GM19468 (cell line): ENCODE measurements at regions not wholly inside any gene's neighbourhood (a gene's known extent, or its start where the extent isn't known, plus 50 kb on each side); places are given as distances from the start of the nearest gene placed in this dataset.

Source experiments
- ATAC-seq: cut with Tn5 transposase; IDR thresholded peaks from one replicate; pipeline ENCODE4 v1.9.1; 2021; ENCODE audit warnings: mild to moderate bottlenecking, moderate library complexity, moderate number of reproducible peaks; ENCODE audit not compliant: unreplicated experiment; ENCODE audit errors: extremely low read depth

GRCh38 chr15:95290176-95290974 is 1040.1 kb upstream of the NR2F2 start:
- ATAC-seq: no peak

DNA sequence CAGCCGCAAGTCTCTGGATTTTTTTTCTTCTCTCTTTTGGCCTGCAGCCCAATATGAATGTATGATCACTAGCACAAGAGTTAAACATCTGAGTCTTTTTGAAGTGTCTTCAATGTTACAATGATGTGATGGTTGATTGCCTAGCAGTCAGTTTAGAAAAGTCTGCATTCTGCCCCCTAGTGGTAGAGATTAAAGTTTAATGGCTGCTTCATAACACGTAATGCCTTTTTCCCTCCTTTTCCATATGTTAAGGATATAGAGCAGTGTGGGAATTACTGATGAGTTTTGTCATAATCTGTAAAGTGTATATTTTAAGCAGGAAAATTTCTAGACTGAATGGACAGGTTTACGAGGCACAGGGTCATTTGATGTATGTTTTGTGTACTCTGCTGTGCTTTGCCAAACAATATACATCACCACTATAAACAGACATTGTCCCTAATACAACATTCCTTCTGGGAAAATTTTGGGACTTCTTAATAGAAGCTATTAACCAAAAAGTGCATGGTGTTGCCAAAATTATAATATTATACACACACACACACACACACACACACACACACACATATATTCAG is 1038.5 kb upstream of the NR2F2 start:
- ATAC-seq: no peak

DNA sequence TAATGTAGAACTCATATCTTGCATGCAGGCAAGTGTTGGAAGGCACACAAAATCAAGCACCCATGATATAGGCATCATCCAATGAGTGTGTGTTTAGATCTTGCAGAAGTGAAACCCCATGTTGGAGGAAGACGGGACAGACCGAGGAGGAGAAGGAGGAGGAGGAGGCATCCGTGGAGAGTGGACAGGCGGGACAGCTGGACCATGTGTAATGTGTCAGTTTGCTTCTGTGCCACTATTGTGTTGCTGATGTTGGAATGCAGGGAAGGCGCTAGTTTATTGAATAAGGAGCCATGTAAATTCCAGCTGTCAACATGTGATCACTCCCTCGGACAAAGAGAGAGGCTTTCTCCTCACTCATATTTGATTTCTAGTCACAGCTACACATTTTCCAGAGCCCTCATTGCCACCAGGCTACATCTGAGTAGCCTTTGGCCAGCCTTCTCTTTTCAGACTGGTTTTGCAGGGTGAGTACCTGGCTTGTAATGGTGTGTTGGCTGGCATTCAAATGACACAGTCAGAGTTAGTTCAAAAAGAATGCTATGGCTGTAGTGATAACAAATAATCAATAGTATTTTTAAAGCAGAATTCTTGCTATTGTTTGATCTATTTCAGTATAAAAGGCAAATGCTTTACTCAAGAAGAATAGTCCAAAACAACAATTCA is 1037.6 kb upstream of the NR2F2 start:
- no peak for ATAC-seq

DNA sequence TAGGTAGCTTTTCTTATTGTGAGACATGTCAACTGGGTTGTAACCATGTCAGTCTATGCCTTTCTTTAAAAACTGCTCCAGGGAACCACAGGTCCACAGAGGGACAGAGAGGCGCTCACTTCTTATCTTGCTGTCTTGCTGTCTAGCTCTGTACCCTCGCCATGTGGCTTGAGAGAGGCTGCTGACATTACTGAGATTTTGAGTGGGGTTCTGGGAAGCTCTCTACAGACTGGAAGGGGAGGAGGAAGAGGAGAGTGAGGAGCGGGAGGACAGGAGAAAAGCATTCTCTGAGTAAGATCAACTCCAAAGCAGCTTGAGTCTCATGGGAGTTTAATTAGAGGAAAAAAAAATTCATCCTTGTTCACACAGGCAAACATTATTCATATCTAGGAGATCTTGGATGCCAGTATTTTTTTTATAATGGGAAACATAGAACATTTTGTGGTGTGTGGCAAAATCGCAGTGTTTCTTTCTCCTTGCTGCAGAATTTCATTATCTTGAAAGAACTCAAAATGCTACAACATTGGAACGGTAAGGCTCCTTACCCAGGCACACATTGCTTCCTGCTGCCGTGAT is 1037.0 kb upstream of the NR2F2 start:
- no peak for ATAC-seq

DNA sequence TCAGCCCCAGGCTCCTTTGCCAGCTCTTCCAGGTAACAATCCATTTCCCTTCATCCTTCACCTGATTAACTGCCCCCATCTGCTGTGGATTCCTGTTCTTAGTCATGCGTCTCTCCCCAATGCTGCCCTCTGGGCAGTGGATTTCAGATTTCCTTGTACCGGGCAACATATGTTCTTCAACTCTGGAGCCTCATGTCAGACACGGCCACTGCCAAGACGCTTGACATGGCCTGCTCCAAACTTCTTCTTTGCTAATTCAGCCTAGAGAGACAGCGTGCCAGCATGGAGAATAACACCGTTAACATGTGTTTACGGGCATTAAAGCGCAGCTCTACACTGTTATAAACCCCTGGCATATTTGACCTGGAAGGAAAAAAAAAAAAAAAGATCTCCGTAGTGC is 1035.1 kb upstream of the NR2F2 start:
- no peak for ATAC-seq

DNA sequence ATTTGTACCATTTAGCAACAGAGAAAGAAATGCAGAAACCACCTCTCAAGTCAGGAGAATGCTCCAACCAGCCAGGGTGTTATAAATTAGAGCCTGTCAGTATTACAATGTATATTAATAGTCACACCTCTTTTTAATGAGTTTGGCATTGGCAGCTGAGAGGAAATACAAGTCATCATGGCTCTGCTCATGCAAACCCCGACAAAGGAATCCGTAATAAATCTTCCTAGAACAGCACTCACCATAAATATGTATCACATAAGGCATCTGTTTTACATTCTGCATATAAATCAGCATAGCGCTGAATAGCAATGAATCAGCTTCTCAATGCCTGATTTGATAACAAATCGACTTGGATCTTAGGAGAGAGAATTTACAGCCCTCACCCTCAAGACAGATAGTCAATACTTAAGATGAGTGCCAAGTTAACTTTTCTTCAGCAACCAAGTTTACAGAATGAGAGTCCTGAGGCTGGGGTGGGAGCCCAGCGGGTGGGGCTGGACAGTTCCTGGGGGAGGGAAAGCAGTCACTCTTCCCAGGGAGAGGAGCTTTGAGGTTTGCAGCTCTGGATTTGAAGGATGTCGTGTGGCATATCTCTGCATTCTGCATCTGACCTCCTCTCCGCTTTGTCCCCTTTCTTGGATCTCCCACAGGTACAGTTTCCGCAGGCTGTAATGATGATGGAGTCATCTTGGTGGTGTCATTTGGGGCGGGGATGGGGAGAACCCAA is 1034.4 kb upstream of the NR2F2 start:
- ATAC-seq: no peak

- ATAC-seq: no peak
These were observed 1033.9 kb upstream of the NR2F2 start for GRCh38 chr15:95296643-95297042.

GRCh38 chr15:95298729-95299128 is 1031.8 kb upstream of the NR2F2 start:
- no peak for ATAC-seq

- no peak for ATAC-seq
These were observed 1029.5 kb upstream of the NR2F2 start for GRCh38 chr15:95300958-95301357.

- no peak for ATAC-seq
These were observed 1028.3 kb upstream of the NR2F2 start for GRCh38 chr15:95302206-95302605.

DNA sequence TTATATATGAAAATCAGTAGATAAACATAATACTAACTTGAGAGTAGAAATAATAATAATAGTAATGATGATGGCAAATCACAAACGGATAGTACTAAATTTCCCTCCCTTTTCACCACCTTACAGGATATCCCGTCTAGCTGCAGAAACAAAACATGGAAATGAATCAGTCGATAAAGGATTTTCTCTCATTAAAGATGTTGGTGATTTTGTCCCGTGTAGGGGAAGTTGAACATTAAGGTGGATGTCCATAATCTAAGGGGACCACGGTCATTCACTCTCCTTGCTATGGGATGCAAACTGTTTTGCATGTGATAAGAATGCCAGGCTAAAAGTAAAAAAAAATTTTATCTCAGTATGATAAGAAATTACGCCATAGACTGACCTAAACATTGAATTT is 1027.7 kb upstream of the NR2F2 start:
- ATAC-seq: no peak

DNA sequence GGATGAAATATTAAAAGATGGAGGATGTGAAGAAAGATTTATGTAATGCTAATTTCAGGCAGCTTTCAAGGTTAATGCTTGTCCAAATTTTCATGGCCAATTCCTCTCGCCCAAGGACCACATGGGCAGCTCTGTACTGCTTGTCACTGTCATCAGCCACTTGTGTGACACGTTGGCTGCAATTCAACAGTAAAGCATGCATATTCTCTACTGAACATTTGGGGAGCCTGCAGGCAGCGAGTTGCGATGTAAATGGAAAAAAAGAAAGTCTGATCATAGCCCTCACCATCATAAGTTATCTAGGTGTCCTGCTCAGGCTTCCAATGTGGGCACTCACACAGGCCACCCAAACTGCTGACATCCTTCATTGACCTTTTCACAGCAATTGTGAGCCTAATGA is 1026.8 kb upstream of the NR2F2 start:
- no peak for ATAC-seq

GRCh38 chr15:95304151-95304946 is 1026.2 kb upstream of the NR2F2 start:
- ATAC-seq: no peak

DNA sequence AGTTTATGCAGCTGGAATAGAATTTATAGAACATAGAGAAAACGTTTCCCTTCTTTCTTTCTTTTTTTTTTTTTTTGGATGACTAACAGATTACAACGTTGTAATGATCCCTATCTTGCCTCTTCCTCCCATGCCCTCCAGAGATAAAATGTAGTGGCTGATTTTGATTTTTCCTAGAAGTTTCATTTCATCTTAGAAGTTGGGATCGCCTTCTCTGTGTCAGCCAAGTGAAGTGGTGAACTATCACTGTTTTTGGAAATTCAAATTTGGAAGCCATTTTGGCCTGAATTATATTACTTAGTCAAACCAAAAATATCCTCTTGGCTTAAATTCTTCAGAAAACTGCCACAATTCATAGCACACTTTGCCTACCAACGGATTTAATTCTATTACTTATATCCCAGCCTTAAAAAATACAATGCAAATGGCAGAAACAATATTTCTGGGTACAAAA is 1025.5 kb upstream of the NR2F2 start:
- no peak for ATAC-seq

GRCh38 chr15:95307115-95307514 is 1023.4 kb upstream of the NR2F2 start:
- no peak for ATAC-seq

- no peak for ATAC-seq
These were observed 1011.3 kb upstream of the NR2F2 start for GRCh38 chr15:95319242-95319641.

DNA sequence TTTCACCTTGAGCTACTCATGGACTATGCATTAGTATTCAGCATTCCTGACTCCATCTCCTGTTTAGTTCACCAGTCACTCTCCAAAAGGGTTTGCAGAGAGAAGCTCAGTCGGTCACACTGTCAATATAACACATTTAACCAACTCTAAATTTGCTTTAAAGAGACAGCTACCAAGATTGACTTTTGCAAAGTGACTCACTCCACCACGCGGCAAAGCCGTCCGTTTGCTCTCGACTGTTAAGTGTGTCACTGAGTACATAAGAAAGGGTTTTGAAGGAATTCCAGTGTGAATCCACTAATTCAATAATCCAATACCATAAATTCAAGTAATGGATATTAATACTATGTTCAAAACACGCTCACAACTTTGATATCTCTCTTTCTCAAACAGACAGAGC is 1006.7 kb upstream of the NR2F2 start:
- no peak for ATAC-seq

DNA sequence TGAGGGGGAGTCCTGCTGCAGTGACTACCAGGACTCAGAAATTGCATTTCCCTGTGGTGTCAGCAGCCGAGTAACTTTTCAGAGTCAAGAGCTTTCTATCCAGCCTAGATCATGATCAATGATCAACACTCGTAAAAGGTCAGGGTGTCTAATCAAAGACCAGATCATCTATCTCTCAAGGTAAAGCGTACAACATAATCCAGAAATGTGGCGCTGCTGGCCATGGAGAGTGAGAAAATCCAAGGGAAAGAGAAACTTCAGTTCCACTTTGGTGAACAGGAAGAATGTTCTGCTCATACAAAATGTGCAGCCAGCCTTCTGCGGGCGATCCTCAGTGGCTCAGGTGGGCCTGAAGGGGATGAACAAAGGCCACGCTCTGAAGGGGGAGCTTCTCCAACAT is 1005.8 kb upstream of the NR2F2 start:
- no peak for ATAC-seq

DNA sequence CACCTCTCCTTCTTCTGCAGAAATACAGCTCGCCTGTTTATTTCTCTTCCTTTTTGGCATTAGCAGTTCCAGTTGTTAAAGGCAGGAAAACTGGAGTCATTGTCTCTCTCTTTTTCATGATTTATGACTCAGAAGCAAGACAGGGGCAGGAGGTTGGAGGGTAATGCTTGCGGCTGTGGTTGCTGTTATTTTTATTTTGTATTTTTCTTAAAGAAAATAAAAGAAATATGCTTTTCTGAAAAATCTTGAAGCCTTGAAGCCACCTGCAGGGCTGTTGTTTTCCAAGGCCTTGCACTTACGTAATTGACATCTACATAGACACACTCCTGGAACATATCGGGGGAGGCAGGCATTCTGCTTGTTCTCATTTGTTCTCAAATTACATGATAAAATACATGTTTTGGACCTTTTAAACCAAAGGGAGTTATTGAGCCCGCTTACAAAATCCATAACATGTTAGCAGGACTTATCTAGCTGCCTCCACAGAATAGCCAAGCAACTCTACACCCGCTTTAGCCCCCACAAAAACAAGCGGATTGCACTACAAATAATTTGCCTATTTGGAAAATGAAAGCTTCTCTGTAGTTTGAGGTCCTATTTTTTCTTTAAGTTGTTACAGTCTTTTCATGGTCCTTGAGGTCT is 1004.6 kb upstream of the NR2F2 start:
- no peak for ATAC-seq
